ENCODE measurements at regions not wholly inside any gene's neighbourhood (a gene's known extent, or its start where the extent isn't known, plus 50 kb on each side); places are given as distances from the start of the nearest gene placed in this dataset.

DNA sequence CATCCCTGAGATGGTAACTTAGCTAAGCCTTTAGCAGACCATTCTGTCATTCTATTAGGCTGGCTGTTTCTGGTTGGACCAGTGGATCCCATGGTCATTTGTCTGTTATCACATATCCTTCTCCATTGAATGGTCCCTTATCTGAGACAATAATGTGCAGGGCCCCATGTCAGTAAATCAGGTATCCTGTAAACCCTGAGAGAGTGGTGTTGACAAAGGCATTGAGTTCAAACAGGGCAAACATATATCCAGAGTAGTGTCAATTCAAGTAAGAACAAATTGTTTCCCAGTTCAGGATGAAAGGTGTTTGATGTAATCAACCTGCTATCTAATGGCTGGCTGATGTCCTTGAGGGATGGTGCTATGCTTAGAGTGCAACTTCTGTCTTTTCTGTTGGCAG, 126.2 kb downstream of the LINC00237 start:
- Histone ChIP-seq H3K4me3 (no peak overlapping the region), H3K27ac (replicated peaks) (no peak overlapping the region), H3K36me3 (no peaks in the 10 kb centered on the region), H3K4me1 (no peaks in the 10 kb centered on the region), H3K9me3 (replicated peaks) (peaks cover 15% of the 10 kb centered on the region), H3K27me3 (ENCODE audit: low read depth) (peaks cover 7% of the 10 kb centered on the region)
- DNase-seq = no peak
- TF ChIP-seq, protein P1, sequence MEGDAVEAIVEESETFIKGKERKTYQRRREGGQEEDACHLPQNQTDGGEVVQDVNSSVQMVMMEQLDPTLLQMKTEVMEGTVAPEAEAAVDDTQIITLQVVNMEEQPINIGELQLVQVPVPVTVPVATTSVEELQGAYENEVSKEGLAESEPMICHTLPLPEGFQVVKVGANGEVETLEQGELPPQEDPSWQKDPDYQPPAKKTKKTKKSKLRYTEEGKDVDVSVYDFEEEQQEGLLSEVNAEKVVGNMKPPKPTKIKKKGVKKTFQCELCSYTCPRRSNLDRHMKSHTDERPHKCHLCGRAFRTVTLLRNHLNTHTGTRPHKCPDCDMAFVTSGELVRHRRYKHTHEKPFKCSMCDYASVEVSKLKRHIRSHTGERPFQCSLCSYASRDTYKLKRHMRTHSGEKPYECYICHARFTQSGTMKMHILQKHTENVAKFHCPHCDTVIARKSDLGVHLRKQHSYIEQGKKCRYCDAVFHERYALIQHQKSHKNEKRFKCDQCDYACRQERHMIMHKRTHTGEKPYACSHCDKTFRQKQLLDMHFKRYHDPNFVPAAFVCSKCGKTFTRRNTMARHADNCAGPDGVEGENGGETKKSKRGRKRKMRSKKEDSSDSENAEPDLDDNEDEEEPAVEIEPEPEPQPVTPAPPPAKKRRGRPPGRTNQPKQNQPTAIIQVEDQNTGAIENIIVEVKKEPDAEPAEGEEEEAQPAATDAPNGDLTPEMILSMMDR (IDR thresholded peaks at IDR 0.05; ENCODE audit: borderline replicate concordance) = no peak
- intact Hi-C loops (cut with micrococcal nuclease) = no loop called here

DNA sequence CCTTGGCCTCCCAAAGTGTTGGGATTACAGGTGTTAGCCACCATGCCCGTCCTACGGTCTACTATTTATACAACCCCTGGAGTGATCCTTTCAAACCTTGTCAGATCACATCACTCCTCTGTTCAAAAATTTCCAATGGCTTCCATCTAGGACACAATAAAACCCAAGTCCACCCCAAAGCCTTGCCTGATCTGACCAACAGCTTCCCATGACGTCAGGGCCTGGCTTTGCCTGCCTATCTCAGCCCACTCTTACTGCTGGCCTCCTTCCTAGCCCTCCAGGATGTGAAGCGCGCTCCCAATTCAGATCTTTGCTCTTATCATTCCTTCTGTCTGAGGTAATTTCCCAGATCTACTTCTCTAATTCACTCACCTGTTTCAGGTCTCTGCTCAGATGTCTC, 128.4 kb downstream of the LINC00237 start:
- TF ChIP-seq, protein P1 (IDR thresholded peaks at IDR 0.05; ENCODE audit: borderline replicate concordance) = no peak
- Histone ChIP-seq H3K27me3 (ENCODE audit: low read depth) (peaks cover 7% of the 10 kb centered on the region), H3K4me3 (no peak overlapping the region), H3K9me3 (replicated peaks) (peaks cover 21% of the 10 kb centered on the region), H3K4me1 (no peaks in the 10 kb centered on the region), H3K27ac (replicated peaks) (no peak overlapping the region), H3K36me3 (no peaks in the 10 kb centered on the region)
- intact Hi-C loops (cut with micrococcal nuclease) = no loop called here
- DNase-seq = no peak

DNA sequence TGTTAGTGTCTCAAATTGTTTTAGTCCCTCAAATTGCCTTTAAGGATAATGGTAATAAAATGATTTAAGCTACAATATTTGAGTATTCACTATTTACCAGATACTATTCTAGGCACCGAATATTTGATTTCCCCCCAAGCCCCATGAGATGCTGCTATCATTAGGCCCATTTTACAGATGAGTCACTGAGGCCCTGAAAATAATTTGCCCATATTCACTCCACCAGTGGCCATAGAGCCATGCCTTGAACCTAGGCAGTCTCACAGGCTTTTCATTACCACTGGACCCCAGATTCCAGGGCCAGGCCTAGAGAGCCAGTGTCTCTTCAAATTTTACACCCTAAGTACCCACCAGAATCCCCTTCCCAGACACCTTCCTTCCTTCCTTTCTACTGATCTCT, 133.7 kb downstream of the LINC00237 start:
- H3K27me3 ChIP-seq (ENCODE audit: low read depth) = peaks cover 26% of the 10 kb centered on the region

DNA sequence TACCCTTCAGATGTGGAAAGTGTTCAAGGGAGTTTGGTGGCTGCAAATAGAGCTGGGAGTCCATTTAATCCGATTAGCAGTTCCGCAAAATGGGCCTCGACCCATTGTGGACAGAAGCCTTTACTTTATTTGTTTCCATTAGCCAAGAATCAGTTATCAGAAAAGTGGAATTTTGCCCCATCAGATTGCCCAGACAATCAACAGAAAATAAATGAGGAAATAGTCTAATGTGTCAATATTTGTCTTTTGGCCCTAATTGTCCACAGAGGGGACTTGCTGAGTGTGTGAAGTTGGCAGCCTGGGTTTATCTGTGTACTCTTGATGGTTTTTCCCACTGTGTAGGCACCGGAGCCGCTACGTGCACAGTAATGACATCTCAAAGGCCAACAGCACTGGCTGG, 134.3 kb downstream of the LINC00237 start:
- Histone ChIP-seq H3K9me3 (replicated peaks) (peaks cover 6% of the 10 kb centered on the region), H3K4me3 (no peak overlapping the region), H3K27ac (replicated peaks) (no peak overlapping the region), H3K4me1 (no peaks in the 10 kb centered on the region), H3K36me3 (no peaks in the 10 kb centered on the region), H3K27me3 (ENCODE audit: low read depth) (peaks cover 24% of the 10 kb centered on the region)
- TF ChIP-seq, protein P1 (IDR thresholded peaks at IDR 0.05; ENCODE audit: borderline replicate concordance) = no peak
- intact Hi-C loops (cut with micrococcal nuclease) = no loop called here
- DNase-seq = no peak

More for the DNA sequence above, 133.7 kb downstream of the LINC00237 start:
- intact Hi-C loops (cut with micrococcal nuclease) = no loop called here
- DNase-seq = no peak
- no peak overlapping the region for H3K27ac ChIP-seq (replicated peaks)
- TF ChIP-seq, protein P1 (IDR thresholded peaks at IDR 0.05; ENCODE audit: borderline replicate concordance) = no peak
- no peaks in the 10 kb centered on the region for H3K4me1 ChIP-seq
- no peaks in the 10 kb centered on the region for H3K36me3 ChIP-seq
- H3K9me3 ChIP-seq (replicated peaks) = peaks cover 6% of the 10 kb centered on the region
- H3K4me3 ChIP-seq = no peak overlapping the region

DNA sequence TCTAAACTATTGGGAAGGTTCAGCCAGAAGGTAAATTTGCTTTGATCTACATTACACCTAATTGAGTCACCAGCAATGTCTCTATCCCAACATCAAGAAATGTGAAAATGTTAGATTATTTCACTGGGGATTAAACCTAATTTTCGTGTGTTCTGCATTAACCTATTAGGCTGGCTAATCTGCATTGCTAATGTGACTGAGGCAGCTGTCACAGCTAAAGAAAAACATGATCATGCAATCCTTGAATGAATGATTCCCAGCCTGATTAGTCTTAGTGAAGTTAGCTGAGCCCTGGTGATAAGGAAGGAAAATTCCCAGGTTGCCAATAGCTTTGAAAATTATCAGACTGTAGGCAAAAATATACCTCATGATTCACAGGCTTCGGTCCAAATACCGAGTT, 135.3 kb downstream of the LINC00237 start:
- Histone ChIP-seq H3K9me3 (replicated peaks) (peaks cover 6% of the 10 kb centered on the region), H3K36me3 (no peaks in the 10 kb centered on the region), H3K4me3 (no peak overlapping the region), H3K4me1 (no peaks in the 10 kb centered on the region), H3K27ac (replicated peaks) (no peak overlapping the region), H3K27me3 (ENCODE audit: low read depth) (peaks cover 28% of the 10 kb centered on the region)
- TF ChIP-seq, protein P1 (IDR thresholded peaks at IDR 0.05; ENCODE audit: borderline replicate concordance) = no peak
- intact Hi-C loops (cut with micrococcal nuclease) = no loop called here
- DNase-seq = no peak
